ENCODE measurements at regions not wholly inside any gene's neighbourhood (a gene's known extent, or its start where the extent isn't known, plus 50 kb on each side); places are given as distances from the start of the nearest gene placed in this dataset.

DNA sequence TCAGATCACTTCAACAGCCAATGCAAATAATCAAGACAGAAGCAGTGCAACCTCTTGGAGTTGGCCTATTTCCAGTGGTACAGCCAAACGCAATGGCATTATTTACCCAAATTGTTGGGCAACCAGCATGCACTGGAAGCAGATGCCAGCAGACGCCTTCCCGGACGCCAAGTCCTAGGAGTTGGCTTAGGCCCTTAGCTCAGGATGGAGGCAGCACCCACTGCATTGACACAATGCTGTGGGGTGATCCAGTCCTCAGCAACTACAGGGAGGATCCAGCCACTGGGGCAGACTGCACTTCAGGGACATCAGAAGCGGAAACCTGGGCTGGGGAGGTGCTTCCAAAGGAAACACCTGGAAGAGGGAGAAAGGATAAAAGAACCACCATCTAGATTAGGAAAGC is 290.4 kb downstream of the FAM43A start:
- TF ChIP-seq, protein P1, sequence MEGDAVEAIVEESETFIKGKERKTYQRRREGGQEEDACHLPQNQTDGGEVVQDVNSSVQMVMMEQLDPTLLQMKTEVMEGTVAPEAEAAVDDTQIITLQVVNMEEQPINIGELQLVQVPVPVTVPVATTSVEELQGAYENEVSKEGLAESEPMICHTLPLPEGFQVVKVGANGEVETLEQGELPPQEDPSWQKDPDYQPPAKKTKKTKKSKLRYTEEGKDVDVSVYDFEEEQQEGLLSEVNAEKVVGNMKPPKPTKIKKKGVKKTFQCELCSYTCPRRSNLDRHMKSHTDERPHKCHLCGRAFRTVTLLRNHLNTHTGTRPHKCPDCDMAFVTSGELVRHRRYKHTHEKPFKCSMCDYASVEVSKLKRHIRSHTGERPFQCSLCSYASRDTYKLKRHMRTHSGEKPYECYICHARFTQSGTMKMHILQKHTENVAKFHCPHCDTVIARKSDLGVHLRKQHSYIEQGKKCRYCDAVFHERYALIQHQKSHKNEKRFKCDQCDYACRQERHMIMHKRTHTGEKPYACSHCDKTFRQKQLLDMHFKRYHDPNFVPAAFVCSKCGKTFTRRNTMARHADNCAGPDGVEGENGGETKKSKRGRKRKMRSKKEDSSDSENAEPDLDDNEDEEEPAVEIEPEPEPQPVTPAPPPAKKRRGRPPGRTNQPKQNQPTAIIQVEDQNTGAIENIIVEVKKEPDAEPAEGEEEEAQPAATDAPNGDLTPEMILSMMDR (IDR thresholded peaks at IDR 0.05): no peak
- no peak for TF ChIP-seq POLR2A (IDR thresholded peaks at IDR 0.05)

All from thyroid gland (tissue), 4 donors.